GM18907 (cell line): ENCODE measurements at regions not wholly inside any gene's neighbourhood (a gene's known extent, or its start where the extent isn't known, plus 50 kb on each side); places are given as distances from the start of the nearest gene placed in this dataset.
"Not testable (repeated sequence)": the region's sequence is repeated elsewhere in the genome, so short reads cannot be mapped to it uniquely, and the experiment has no call there.

Experiments used
- ATAC-seq: cut with Tn5 transposase; IDR thresholded peaks from one replicate; pipeline ENCODE4 v1.9.1; 2021; ENCODE audit warnings: mild to moderate bottlenecking, moderate library complexity; ENCODE audit not compliant: unreplicated experiment

DNA sequence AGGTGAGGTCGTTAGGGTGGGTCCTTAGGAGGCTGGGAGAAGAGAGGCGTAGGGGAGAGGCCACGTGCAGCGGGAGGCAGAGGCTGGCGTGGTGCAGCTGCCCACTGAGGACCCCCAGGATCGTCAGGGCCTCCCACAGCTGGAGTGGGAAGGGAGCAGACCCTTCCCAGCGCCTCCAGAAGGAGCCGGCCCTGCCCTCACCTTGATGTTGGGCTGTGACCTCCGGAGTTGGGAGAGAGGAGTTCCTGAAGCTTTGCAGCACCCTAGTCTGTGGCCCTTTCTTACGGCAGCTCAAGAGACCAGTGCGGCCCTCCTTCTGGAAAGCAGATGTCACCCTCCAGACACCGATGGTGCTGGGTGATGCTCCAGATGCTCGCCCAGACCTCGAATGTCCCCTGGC, 156.5 kb upstream of the ZNF469 start:
- ATAC-seq = not testable (repeated sequence)

DNA sequence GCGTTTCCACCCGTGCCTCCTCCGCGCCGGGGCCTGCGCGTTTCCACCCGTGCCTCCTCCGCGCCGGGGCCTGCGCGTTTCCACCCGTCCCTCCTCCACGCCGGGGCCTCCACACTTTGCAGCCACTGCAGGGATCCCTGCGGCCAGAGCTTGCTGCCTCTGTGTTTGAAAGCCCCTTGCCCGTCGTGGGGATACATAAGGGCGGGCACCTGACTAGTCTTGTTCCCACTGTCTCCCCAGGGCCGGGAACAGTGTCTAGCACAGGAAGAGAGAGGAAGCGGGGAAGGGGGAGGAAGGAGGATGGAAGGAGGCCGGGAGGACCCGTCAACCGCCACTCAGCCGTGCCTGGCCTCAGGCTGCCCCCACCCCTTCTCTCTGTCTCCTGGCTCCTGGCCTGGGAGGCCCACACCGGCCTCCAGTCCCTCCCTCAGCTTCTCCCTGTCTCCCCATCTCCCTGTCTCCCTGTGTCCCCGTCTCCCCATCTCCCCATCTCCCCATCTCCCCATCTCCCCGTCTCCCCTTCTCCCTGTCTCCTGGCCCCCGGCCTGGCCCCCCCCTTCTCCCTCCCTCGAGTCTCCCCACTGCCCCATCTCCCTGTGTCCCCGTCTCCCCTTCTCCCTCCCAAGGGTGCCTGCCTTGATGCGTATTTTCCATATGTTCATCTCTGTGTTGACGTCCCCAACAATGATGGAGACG, 155.6 kb upstream of the ZNF469 start:
- ATAC-seq = not testable (repeated sequence)

DNA sequence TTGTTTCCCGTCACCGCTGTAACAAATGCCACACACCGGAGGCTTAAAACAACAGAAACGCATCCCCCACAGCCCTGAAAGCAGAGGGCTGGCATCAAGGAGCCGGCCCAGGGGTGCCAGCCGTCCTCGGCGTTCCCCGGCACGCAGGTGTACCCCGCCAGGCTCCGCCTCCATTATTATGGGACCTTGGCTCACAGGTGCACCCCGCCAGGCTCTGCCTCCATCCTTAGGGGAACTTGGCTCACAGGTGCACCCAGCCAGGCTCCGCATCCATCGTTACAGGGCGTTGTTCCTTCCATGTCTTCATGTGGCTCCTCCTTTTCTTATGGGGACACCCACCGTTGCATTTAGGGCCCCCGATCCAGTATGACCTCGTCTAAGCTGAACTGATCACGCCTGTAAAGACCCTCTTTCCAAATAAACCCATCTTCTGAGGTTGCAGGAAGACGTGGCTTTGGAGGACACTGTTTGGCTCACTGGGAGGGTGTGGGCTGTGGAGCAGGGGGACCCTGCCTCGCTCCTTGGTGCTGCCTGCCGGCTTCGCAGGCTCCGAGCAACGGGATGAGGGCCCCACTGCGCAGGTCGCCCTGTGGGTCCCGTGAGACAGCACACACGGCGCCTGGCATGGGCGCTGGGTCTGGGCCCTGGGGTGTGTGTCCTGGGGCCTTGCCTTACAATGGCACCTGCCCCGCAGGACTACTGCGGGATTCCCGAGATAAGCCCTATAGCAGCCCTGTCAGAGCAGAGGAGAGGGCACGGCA, 154.9 kb upstream of the ZNF469 start:
- ATAC-seq = not testable (repeated sequence)

DNA sequence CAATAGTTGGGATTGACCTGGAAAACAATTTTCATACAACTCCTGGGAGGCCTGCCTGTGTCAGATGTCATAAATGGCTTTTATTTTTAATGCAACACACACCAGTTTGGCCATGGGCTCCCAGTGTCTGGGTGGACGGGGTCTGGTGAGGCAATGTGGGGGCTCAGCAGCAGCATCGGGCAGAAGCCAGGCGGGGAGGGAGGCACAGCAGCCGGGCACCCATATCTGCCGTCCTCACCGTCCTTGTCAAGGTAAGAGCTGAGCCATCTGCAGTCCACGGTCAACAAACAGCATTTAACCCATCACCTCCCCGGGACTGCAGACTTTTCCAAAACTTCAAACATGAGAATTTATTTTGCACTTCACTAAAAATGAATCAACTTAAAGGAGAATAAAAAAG, 154.0 kb upstream of the ZNF469 start:
- ATAC-seq = not testable (repeated sequence)

DNA sequence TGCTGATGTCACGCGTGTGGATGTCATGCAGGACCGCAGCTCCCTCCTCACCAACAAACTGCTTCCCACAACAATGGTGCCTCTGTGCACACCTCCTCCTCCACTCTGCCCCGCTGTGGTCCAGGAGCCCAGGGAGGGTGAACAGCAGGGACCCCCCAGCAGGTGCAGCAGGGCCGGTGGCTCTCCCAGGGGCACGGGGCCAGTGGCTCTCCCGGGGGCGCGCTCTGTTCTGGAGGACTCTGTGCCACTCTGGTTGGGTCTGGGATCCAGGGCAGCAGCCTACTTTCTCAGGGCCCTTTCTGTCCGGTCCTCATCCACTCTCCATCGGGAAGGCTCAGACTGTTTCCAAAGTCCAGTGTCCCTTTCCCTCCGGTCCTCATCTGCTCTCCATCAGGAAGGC, 153.0 kb upstream of the ZNF469 start:
- not testable (repeated sequence) for ATAC-seq

DNA sequence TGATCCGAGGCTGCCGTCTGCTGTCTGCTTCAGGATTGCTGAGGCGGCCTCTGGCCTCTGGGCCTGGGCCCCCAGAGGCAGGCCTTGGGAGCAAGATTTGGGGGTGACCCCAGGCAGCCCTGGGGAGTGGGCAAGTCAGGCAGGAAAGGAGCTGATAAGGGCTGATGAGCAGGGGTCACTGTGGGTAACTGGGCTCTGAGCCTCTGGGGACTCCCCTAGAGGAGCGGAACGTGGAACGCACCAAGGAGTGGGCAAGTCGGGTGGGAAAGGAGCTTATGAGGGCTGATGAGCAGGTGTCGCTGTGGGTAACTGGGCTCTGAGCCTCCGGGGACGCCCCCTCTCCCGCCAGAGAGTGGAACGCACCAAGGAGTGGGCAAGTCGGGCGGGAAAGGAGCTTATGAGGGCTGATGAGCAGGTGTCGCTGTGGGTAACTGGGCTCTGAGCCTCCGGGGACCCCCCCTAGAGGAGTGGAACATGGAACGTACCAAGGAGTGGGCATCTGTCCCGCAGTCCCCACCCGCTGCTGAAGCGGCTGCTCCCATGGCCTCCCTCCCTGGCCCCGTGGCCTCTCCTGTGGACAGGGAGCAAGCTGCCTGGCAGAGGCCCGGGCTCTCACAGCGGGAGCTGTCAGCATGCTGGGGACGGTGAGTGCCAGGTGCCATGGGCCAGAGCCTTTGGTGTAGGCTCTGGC, 152.3 kb upstream of the ZNF469 start:
- ATAC-seq = not testable (repeated sequence)

DNA sequence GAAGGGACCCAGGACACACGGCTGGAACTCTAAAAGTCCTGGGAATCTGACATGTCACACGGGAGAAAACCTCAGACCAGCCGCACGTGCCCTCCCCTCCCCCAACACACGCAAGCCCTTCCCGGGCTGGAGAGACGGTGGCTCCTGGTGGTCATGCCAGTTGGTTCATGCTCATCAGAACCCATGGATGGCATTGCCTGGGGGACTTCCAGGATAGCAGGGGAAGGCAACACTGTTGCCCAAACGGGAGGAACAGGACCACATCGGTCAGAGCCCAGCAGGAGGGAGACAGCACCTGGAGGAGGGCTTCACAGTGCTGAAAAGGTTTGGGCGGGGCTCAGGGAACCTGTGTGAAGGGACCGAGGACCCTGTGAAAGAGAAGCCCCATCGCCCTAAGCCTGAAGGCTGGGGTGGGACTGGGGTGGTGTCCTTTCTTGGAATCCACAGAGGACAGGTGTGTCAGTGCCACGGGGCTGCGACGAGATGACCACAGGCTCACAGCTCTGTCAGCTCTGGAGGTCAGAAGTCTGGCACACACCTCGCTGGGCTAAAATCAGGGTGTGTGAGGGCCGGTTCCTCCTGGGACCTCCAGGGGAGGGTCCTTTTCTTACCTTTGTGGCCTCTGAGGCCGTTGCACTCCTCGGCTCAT, 151.7 kb upstream of the ZNF469 start:
- not testable (repeated sequence) for ATAC-seq

DNA sequence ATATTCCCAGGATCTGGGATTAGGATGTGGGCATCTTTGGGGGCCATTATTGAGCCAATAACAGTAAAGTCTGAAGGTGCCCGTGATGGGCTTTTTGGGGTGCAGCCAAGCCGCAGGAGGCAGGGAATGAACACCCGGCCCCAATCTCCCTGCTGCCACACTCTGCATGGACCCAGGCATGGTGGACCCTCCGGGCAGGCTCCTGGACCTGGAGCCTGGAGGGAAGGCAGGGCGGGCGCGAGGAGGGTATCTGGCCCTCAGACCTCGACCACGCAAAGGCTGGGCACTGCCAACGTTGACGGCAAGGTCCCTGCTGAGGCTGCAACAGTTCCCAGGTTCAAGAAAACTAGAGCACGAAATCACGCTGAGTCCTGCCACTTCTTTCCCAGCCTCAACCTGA, 150.9 kb upstream of the ZNF469 start:
- not testable (repeated sequence) for ATAC-seq

DNA sequence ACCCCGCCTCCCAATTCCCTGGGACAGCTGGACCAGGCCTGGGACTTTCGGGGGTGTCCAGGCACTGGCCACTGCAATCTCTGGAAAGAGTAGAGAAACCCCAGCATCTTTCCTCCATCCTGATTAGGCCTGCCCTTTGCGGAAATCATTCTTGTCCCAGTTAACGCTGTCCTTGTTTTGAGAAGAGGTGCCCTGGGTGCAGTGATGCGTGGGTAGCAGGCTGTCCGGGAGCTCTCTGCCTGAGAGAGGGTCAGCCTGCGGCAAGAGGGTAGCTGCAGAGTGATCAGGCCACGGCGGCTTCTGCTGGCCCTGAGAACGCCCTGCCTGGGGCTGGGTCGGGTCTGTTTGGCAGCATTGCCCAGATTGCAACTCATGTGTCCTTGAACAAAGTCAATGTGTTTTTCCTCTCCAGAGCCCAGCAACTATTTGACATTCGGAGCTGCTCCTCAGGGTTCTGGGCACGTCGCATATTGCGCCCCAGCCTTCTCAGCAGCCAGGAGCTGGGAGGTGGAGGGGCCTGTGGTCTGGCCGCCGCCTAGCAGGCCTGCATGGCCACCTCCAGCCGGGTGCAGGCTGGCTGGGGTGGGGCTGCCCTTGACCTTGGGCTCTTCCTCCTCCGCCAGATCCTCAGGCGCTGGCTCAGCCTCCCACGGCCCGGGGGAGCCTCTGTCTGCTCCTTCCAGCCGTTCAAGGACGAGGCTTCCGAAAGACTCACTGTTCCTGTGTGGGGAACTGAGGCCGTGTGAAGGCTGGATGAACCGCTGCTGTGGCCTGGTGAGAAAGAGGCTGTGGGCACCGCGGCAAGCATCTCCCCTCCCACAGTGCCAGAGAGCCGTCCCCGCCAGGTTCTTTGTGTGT, 150.1 kb upstream of the ZNF469 start:
- not testable (repeated sequence) for ATAC-seq

DNA sequence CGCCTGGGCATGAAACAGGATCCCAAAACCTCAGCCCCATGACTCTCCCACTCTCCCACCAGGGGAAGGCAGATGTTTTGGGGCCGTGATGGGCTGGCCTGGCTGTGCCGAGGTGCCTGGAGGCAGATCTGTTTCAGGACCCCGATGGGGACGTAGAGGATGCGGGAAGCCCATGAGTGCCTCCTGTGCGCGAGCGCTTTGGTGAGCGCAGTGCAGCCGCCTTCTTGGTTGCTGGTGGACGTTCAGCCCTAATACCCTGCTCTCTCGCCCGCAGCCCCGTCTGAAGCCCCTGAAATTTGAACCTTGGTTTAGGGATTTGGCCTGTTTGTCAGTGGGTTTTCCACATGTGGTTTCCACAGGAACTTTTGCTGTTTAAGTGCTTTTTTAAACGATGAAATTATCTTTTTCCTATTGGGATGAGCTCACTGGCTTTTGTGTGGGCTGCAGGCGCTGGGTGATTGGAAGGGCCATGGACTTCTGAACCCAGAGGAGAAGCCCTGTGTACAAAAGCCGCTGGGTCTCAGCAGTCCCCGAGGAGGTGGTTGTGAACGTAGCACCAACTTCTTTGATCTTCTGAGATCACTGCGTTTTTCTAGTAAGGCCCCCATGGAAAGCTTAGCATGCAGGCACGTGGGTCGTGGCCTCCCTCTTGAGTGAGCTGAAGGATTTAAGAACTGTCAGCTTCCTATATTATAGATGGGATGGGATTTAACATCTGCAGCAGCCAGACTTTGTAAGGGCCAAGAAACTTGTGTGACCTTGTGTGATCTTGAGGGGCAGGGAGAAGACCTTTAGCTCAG, 148.9 kb upstream of the ZNF469 start:
- ATAC-seq = not testable (repeated sequence)

DNA sequence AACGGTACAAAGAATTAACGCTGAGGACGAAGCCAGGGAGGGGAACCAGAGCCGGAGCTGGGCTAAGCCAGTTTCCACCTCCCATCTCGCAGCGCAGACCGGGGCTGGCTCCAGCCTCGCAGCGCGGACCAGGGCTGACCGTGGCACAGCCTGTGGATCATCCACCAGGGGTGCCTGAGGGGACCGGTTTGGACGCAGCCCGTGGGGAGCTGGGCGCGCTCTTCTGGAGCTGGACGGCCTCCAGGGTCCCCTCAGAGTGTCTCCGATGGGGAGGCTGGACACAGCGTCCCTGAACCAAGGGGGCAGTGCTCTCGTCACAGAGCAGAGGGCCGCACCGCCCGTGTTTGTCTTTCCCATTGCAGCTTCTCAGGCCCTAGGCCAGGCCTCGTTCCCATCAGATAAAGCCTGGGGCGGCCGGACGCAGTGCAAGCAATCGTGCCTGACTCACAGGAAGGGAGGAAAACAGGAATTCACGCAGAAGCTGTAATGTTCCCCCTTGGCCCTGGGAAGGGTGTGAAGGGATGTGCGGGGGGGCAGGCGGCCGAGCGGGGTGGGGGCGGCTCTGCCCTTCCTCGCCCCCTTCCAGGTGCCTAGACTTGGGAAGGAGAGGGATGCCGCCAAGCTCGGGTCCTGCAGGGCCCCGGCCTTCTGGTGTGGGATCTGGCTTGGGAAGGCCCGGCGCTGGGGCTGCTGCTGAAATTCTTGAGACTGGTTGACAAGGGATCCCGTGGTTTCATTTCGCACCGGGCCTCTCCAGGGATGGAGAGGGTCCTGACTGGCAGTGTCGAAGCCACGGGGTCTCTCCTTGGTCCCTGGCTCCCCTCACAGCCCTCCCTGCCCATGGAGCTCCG, 148.1 kb upstream of the ZNF469 start:
- not testable (repeated sequence) for ATAC-seq

DNA sequence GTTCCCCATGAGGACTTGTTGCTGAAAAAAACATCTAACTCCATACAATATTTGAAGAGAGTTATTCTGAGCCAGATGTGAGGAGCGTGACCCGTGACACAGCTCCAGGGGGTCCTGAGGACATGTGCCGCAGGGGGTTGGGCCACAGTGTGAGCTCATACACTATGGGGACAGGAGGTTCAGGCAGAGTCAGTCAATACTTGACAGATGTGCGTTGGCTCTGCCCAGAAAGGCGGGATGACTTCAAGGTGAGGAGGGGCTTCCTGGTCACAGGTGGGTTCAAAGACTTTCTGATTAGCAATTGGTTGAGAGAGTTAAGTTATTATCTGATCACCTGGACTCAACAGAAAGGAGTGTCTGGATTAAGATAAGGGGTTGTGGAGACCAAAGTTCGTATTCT, 147.1 kb upstream of the ZNF469 start:
- ATAC-seq = not testable (repeated sequence)

DNA sequence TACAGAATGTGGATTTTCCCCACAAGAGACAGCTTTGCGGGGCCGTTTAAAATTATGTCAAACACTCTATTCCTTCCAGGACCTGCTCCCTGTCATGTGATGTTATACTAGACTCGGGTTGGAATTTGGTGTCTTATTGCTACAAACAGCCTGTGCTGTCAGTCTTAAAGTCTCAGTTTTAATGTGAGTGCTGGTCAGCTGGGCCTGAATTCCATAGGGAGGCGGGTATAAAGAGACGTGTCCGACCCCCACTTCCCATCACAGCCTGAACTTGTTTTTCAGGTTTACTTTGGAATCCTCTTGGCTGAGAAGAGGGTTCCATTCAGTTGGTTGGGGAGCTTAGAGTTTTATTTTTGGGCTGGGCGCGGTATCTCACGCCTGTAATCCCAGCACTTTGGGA, 146.5 kb upstream of the ZNF469 start:
- not testable (repeated sequence) for ATAC-seq

DNA sequence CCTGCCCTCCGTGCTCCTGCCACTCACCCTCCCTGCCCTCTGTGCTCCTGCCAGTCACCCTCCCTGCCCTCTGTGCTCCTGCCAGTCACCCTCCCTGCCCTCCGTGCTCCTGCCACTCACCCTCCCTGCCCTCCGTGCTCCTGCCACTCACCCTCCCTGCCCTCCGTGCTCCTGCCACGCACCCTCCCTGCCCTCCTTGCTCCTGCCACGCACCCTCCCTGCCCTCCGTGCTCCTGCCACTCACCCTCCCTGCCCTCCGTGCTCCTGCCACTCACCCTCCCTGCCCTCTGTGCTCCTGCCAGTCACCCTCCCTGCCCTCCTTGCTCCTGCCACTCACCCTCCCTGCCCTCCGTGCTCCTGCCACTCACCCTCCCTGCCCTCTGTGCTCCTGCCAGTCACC, 145.4 kb upstream of the ZNF469 start:
- not testable (repeated sequence) for ATAC-seq

DNA sequence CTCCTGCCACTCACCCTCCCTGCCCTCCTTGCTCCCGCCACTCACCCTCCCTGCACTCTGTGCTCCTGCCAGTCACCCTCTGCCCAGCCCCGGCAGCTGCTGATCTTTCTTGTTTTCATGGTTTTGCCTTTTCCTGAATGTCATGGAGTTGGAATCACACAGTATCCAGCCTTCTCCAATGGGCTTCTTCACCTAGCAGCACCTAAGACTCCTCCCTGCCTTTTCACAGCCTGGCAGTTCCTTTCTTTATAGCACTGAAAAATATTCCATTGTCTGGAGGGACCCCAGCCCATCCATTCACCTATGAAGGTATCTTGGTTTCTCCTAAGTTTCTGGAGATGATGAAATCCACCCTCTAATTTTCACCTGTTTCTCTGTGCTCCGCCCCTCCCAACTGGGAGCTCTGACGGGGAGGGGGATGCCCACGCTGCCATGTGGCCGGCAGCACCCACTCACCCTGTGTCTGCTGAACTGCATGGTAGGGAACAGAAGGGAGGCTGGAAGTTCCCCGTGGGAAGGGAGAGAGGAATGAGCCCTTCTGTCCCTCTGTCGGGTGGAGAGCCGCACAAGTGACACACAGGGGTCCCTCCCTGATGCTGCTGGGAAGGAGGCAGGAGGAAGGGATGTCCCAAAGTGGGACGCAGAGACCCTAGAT, 144.9 kb upstream of the ZNF469 start:
- ATAC-seq = not testable (repeated sequence)

DNA sequence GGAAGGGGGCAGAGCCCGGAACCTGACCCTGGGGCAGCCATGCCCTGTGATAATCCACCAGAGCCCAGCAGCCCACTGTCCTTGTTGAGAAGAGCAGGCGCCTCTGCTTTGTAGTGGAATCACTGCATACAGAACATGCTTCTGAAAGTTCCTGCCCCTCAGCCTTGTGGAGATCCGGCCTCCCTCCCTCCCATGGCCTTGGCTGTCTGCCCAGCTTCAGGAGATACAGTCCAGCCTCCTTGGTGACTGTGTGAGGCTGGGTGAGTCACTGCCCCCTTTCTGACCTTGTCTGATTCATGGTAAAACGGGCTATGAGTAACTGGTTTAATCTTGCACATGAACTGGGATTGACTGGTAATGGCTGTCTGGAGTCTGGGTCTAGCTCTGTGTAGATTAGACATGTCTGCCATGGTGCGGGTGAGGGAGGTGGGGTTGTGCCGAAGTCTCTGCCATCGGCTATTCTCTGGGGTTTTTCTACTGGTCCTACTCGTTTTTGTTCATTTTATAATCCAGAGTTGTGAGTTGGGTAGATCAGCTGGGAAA, 144.0 kb upstream of the ZNF469 start:
- not testable (repeated sequence) for ATAC-seq

DNA sequence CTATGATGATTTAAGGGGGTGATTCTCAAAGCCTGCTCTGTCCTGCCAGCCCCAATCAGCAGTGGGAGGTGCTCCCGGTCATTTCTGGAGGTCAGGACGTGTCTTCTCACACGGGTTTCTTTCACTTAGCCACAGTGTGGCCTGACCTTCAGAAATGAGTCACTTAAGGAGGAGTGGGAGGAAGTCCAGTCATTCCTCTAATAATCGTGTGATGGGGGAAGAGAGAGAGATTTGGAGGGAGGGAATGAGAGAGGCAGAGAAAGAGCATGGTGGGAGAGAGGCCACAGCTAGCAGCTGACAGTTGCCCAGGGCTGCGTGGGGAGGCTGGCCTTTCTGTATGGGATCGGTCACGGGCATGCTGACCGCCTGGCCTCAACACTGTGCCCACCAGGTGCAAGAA, 142.6 kb upstream of the ZNF469 start:
- peak; percentile 40 for ATAC-seq

DNA sequence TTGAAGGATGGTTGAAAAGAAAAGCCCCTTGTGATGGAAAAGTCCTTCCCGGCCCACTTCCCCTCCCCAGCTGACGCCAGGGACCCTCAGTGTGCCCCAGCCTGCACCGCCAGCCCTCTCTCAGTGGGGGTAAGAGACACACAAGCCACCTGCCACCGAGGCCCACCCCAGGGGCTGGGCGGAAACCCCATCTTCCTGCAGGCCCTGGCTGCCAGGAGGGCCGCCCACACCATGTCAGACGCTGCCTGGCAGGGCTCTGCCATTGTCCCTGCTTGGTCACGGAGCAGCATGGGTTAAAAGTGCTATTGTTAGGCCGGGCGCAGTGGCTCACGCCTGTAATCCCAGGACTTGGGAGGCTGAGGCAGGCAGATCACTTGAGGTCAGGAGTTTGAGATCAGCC, 142.0 kb upstream of the ZNF469 start:
- not testable (repeated sequence) for ATAC-seq
